Adrenal gland (tissue), 5 donors: ENCODE measurements at regions not wholly inside any gene's neighbourhood (a gene's known extent, or its start where the extent isn't known, plus 50 kb on each side); places are given as distances from the start of the nearest gene placed in this dataset.

ENCODE experiments used
- CTCF ChIP-seq, 6 experiments: fragments of 450-650 bp in 4 of 6; fragments of 200-600 bp in 2 of 6; sonication (generic) in 1 of 6; IDR thresholded peaks; 1 replicate in 5 of 6; 2 replicates in 1 of 6; pipeline versions ENCODE4 v1.5.1 to v1.8.0; 2016 to 2021; ENCODE audit warnings: antibody characterized with exemption in 6 of 6, mild to moderate bottlenecking in 2 of 6, moderate library complexity in 1 of 6
- POLR2A ChIP-seq, 2 donors: fragments of 450-650 bp; IDR thresholded peaks; one replicate each; pipeline ENCODE4 v1.6.1; 2017; ENCODE audit warnings: antibody characterized with exemption in 2 of 2, mild to moderate bottlenecking in 2 of 2, moderate library complexity in 1 of 2
- donor health status: DM: no; HTN: no; CAD: no.

GRCh38 chr10:20624642-20625041 lies 272.5 kb downstream of the NEBL start:
- no peak for TF ChIP-seq CTCF (IDR thresholded peaks at IDR 0.05)
- TF ChIP-seq POLR2A (IDR thresholded peaks at IDR 0.05), result no peak
